ENCODE measurements at regions not wholly inside any gene's neighbourhood (a gene's known extent, or its start where the extent isn't known, plus 50 kb on each side); places are given as distances from the start of the nearest gene placed in this dataset.

DNA sequence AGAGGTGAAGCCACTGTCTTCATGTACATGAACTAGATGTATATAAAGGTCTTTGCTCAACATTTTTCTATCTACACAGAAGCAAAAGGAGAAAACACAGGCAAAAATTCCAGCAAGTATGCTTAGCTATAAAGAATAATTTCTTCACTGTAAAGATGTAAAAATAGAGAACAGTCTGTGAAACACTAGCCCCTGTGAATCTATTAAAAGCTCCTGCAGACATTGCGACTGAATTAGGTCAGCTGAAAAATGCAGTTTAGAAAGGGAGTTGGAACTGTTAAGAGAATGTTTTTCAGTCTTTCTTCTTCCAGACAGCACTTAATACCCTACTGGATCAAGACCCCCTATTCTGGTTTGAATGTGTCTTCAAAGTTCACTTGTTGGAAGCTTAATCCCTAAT is 291.5 kb downstream of the KBTBD8 start:
- TF ChIP-seq, protein P1, sequence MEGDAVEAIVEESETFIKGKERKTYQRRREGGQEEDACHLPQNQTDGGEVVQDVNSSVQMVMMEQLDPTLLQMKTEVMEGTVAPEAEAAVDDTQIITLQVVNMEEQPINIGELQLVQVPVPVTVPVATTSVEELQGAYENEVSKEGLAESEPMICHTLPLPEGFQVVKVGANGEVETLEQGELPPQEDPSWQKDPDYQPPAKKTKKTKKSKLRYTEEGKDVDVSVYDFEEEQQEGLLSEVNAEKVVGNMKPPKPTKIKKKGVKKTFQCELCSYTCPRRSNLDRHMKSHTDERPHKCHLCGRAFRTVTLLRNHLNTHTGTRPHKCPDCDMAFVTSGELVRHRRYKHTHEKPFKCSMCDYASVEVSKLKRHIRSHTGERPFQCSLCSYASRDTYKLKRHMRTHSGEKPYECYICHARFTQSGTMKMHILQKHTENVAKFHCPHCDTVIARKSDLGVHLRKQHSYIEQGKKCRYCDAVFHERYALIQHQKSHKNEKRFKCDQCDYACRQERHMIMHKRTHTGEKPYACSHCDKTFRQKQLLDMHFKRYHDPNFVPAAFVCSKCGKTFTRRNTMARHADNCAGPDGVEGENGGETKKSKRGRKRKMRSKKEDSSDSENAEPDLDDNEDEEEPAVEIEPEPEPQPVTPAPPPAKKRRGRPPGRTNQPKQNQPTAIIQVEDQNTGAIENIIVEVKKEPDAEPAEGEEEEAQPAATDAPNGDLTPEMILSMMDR (IDR thresholded peaks at IDR 0.05; ENCODE audit: poor library complexity, severe bottlenecking) = no peak
- H3K4me1 ChIP-seq (ENCODE audit: insufficient read depth, poor library complexity, severe bottlenecking) = no peaks in the 10 kb centered on the region
- no peak for ATAC-seq (ENCODE audit: low read depth)
- H3K9me3 ChIP-seq (ENCODE audit: severe bottlenecking) = no peaks in the 10 kb centered on the region
- H3K36me3 ChIP-seq (ENCODE audit: low read depth) = no peaks in the 10 kb centered on the region
- no peak overlapping the region for H3K27ac ChIP-seq (ENCODE audit: poor library complexity, severe bottlenecking)
- DNase-seq (ENCODE audit: low spot score) = no peak
- H3K27me3 ChIP-seq (ENCODE audit: insufficient read depth, poor library complexity, severe bottlenecking) = no peaks in the 10 kb centered on the region
- no peak overlapping the region for H3K4me3 ChIP-seq (ENCODE audit: severe bottlenecking)

DNA sequence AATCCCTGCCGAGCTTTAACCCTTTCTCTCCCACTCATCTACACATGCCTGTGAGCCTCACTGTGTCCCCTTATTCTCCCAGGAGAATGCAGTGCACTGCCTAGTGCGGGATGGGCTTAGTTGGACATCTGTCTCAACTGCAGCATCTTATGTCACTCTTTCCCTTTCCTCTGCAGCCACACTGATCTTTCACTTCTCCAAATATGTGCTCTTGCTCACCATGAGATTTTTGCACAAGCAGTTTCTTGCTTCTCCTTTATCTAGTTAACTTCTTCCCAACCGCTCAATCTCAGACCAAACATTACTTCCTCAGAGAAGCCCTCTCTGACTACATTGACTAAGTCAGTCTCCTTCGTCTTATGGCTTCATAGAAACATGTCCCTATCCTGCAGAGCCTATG is 292.3 kb downstream of the KBTBD8 start:
- no peaks in the 10 kb centered on the region for H3K27me3 ChIP-seq (ENCODE audit: insufficient read depth, poor library complexity, severe bottlenecking)
- no peak overlapping the region for H3K27ac ChIP-seq (ENCODE audit: poor library complexity, severe bottlenecking)
- H3K36me3 ChIP-seq (ENCODE audit: low read depth) = no peaks in the 10 kb centered on the region
- no peak overlapping the region for H3K4me3 ChIP-seq (ENCODE audit: severe bottlenecking)
- ATAC-seq (ENCODE audit: low read depth) = no peak
- TF ChIP-seq, protein P1 (IDR thresholded peaks at IDR 0.05; ENCODE audit: poor library complexity, severe bottlenecking) = no peak
- no peak for DNase-seq (ENCODE audit: low spot score)
- H3K4me1 ChIP-seq (ENCODE audit: insufficient read depth, poor library complexity, severe bottlenecking) = no peaks in the 10 kb centered on the region
- no peaks in the 10 kb centered on the region for H3K9me3 ChIP-seq (ENCODE audit: severe bottlenecking)

DNA sequence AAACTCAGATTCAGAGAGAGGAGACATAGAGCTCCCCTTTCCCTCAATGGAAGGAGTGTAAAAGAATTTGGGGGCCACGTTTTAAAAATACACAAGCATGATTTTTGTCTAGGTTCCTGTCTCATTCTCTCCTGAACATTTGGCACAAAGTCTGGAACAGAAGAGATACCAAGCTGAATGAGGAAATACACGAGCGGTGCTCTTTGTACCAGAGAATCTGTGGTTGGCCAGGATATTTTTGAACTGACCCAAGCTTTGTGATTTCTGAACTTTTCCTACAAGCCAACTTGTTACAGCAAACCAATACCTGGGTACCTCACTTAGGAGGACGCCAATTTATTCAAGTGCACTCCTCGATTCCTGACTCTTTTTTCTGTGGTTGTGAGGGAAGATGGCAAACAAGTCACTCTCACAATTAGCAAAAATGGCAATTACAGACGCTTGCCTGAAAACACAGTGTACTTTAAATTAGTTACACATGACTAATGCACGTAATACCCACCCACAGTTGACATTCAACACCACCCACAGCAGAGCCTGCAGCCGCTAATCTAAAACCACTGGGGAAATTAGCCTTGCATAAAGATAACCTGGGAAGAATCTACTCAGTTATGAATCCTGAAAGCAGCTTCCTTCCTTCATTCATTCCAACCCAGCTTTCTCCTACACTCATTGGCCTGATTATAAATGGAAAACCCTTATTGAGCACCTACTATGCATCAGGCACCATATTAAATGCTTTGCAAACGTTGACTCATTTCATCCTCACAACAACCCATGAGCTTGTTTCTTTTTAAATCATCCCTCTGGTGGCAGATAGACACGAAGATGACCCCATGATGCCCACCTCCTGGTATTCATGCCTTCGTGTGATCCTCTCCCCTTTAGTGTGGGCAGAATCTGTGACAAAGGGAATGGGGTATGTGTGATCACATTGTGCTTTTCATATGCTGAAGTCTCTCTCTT is 293.5 kb downstream of the KBTBD8 start:
- no peak for ATAC-seq (ENCODE audit: low read depth)
- DNase-seq (ENCODE audit: low spot score) = no peak
- TF ChIP-seq, protein P1 (IDR thresholded peaks at IDR 0.05; ENCODE audit: poor library complexity, severe bottlenecking) = no peak
- Histone ChIP-seq H3K4me1 (ENCODE audit: insufficient read depth, poor library complexity, severe bottlenecking) (no peaks in the 10 kb centered on the region), H3K27ac (ENCODE audit: poor library complexity, severe bottlenecking) (no peak overlapping the region), H3K36me3 (ENCODE audit: low read depth) (no peaks in the 10 kb centered on the region), H3K4me3 (ENCODE audit: severe bottlenecking) (no peak overlapping the region), H3K9me3 (ENCODE audit: severe bottlenecking) (no peaks in the 10 kb centered on the region), H3K27me3 (ENCODE audit: insufficient read depth, poor library complexity, severe bottlenecking) (no peaks in the 10 kb centered on the region)

DNA sequence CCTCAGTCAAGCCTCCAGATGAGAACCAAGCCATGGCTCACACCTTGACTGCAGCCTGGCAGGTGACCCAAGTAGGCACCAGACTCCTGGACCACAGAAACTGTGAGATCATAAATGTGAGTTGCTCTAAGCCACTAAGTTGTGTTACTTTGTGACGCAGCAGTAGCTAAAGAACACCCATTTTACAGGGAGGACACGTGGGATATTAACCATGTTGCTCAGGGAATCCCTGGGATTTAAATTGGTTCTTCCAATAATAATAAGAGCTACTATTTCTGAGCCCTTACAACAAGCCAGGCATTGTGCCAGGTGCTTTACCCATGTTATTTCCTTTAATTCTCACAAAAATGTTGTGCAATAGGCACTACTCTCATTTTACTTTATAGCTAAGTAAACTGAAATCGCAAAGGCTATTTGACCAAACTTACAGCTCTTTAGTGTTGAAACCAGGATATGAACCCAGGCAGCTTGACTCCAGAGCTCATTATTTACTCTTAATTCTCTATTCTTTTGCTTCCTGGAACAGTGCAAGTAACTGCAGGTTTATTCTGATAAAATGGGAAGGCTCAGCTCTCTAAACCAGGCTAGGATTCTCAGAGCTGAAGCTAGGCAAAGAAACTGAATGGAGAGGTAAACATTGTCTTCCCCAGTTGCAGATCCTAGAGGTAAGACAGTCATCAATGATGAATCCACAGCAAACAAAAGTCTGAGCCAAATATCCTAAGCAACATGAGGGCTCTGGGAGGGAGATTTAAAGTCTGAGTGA is 294.4 kb downstream of the KBTBD8 start:
- ATAC-seq (ENCODE audit: low read depth) (peak; percentile 41; the same call in 1 of the 3 replicates), DNase-seq (ENCODE audit: low spot score) (no peak)
- Histone ChIP-seq H3K4me1 (ENCODE audit: insufficient read depth, poor library complexity, severe bottlenecking) (no peaks in the 10 kb centered on the region), H3K4me3 (ENCODE audit: severe bottlenecking) (no peak overlapping the region), H3K27ac (ENCODE audit: poor library complexity, severe bottlenecking) (no peak overlapping the region), H3K27me3 (ENCODE audit: insufficient read depth, poor library complexity, severe bottlenecking) (no peaks in the 10 kb centered on the region), H3K36me3 (ENCODE audit: low read depth) (no peaks in the 10 kb centered on the region), H3K9me3 (ENCODE audit: severe bottlenecking) (no peaks in the 10 kb centered on the region)
- TF ChIP-seq, protein P1 (IDR thresholded peaks at IDR 0.05; ENCODE audit: poor library complexity, severe bottlenecking) = no peak
